T follicular helper cell (primary cell): ENCODE measurements at regions not wholly inside any gene's neighbourhood (a gene's known extent, or its start where the extent isn't known, plus 50 kb on each side); places are given as distances from the start of the nearest gene placed in this dataset.
"Not testable (repeated sequence)": the region's sequence is repeated elsewhere in the genome, so short reads cannot be mapped to it uniquely, and the experiment has no call there.

ENCODE experiments used
- DNase-seq: peaks from one replicate; pipeline ENCODE4 v3.0.0-alpha.2; 2020; ENCODE audit warnings: low read depth

DNA sequence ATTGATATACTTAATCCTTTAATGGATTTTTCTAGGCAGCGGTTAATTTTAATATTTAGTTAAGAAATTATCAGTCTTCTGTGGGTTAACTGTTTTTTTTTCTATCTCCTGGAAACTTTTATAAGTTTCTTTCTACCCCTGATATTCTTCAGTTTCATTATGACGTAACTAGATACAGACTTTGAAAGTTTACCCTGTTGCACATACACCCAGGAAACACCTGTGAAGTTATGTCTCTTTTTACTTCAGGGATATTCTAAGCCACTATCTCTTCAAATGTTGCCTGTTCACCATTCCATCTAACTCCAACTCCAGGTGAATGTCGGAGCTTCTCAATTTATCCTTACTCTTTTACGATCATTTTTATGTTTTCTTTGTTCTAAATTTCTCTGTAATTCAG lies 329.0 kb downstream of the ICE1 start:
- no peak for DNase-seq

DNA sequence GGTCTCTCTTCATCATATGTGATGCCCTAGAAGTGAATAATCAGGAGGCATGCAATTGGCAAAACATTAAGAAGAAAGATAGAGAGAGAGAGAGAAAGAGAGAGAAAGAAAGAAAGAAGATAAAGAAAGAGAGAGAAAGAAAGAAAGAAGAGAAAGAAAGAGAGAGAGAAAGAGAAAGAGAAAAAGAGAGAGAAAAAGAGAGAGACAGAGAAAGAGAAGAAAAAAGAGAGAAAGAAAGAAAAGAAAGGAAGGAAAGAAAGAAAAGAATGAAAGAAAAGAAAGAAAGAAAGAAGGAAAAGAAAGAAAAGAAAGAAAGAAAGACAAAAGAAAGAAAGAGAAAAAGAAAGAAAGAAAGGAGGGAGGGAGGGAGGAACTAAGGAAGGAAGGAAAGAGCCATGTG lies 318.9 kb downstream of the ICE1 start:
- no peak for DNase-seq

DNA sequence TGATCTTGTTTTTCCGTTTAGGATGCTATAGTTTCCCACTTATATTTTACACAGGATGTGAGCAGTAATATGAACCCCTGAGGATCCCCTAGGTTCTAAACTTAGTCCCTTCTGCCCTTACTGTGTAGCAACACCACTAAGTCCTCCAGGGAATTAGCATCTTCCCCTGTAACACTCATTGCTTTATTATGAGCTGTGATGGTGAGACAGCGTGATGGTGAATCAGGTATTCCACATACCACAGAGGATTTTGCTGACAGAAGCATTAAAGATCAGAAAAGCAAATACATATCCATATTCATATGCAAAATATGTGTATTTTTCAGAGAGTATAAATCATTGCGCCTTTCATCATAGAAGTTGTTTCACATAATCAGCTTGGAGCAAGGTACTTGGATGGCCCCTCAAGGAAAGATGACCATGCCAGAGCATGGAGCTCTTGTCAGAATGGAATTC lies 317.0 kb downstream of the ICE1 start:
- DNase-seq = no peak

DNA sequence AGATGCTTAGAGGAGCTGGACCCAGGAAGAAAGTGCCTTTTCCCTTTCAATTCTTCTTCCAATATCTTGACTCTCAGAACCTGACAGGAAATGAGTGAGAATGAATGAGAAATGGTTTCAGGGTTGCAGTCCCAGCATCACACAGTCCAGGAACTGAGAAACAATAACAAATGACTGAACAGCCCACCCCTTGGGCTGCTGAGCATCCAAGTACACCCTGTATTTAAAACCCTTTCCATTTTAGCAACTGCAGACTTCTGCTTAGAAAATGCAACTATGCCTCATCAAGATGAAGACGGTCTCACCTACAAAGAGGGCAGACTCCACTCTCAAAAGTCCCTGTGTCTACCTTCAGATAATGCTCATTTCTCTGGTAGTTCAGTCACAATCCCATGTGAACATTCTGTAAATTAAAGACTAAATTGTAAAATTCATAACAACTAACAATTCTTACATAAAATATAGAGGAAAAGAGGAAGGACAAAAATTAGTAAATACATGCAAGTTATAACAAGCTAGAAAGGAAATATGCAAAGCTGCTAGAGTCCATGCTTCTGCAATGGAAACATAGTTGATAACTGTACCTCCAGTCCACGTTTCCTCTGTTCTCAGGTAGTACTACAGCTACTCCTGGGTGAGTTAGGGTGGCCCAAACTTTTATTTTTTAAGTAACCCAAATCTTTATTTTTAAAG lies 316.5 kb downstream of the ICE1 start:
- DNase-seq = no peak

DNA sequence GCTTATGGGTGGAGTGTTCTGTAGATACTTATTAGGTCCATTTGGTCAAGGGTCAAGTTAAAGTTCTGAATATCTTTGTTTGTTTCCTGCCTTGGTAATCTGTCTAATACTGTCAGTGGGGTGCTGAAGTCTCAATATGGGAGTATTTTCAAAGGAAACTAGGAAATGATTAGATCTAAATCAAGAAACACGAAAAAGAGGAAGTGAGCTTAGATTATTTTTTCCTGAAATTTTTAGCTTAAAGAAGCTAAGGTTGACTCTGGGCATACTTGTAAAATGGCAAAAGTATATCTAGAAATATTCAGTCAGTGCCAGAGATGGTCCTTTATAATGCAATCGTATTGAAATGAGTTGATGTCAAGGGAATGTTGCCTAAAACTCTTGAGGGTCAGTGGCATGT lies 313.5 kb downstream of the ICE1 start:
- no peak for DNase-seq

DNA sequence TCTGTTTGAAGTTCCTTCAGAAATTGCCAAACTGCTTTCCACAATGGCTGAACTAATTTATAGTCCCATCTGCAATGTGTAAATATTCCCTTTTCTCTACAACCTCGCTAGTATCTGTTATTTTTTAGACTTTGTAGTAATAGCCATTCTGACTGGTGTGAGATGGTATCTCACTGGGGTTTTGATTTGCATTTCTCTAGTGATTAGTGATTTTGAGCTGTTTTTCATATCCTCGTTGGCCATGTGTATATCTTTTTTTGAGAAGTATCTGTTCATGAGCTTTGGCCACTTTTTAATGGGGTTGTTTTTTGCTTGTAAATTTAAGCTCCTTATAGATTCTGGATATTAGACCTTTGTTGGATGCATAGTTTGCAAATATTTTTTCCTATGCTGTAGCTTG lies 310.6 kb downstream of the ICE1 start:
- DNase-seq = not testable (repeated sequence)

DNA sequence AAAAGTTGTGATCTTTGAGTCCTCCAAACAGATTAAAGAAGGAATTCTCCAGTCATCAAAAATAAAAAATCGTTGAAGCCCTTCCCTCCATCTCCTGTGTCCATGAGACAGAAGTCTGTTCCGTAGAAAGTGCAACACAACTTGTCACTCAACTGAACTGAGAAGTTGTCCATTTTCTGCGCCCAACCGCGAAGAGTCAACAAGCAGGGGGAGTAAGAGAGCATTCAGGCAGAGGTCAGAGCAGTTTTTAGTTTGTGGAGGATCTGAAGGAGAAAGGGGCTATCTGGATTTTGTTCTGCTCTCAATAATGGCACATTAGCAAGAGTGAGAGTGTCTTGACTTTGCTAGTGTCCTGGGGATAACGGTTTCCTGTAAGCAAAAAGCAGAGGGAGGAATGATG lies 303.9 kb downstream of the ICE1 start:
- DNase-seq = no peak

DNA sequence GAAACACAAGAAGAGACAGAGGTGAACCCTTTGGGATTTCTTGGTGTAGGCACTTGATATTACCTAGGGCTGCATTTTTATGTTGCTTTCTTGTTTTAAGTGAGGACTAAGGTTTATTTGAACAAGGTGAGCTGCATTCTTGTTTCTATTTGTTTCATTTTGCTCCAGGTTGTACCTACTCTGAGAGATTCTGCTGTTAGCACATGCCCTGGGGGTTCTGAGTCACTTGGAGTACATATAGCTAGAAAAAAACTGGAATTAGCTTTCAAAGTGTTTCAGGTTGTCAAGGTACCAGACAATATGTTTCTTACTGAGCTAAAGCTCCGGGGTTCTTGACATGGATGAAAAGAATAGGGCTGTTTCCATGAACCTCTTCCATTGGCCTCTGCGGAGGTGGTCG lies 299.4 kb downstream of the ICE1 start:
- DNase-seq = no peak

DNA sequence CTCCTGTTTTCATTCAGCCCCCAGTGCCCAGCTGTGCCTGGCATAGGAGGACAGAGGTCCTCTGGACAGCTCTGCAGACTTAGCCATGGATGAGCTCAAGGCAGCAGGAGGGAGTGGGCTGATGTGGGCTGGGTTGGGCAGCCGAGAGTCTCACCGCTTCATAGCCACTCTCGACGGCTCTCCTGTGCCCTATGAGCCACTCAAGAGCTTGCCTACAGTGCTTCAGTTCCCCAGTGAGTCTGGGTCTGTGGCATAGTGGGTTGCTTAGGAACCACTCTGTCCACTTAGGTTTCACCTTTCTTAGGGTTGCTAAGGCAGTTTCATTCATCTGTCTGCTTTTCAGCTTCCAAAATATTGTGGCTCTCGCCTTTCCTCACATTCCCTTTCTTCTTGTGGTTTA lies 296.8 kb downstream of the ICE1 start:
- DNase-seq = no peak

DNA sequence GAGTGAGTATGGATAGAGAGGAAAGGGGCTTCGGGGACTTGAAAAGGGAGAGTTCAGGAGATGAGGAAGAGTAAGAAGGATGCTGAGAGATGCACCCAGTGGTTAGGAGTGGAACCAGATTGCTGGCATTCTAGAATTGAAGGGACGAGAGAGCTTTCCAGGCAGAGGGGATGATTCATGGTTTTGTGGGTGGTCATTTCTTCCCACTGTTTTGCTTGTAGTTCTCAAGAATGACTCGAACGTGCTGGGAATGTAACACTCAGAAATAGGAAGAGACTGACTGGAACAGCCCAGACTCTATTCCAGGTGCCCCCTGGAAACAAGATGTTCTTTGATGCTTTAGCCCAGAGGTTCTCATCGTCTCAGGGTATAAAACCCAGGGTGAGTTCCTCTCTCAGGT lies 294.2 kb downstream of the ICE1 start:
- DNase-seq = no peak

DNA sequence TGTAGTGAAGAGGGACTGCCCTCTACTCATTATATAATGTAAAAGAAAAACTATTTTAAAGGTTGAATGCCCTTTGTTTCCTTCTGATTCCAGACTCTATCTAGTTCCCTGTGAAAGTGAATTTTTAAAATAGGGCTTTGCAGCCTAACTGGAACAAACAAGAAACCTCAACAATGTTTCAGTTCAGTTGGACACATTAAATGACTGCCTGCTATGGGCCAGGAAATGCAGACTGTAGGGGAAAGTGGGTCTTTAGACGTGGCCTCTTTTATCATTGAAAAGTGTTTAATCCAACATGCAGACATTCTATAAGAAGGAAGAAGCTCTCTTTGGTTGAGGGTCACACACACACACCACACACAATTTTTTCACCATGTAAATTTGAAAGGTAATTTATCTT lies 289.1 kb downstream of the ICE1 start:
- no peak for DNase-seq

DNA sequence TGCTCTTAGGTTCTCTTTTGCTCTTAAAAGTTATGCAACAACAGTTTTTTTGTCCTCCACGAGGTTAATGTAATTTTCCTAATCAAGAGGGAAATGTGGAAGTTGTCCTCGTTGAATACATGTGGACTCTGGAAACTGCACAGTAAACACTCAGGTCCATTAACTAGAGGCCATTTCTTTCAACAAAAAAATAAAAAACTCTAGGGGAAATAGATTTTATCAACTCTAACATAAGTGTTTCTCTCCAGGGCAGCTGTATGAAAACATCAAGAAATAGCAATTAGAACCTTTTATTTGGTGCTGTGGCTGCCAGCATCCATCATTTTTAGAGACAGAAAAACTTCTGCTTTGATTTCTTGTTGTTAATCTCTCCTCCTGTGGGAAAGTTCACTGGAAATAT lies 288.6 kb downstream of the ICE1 start:
- no peak for DNase-seq

DNA sequence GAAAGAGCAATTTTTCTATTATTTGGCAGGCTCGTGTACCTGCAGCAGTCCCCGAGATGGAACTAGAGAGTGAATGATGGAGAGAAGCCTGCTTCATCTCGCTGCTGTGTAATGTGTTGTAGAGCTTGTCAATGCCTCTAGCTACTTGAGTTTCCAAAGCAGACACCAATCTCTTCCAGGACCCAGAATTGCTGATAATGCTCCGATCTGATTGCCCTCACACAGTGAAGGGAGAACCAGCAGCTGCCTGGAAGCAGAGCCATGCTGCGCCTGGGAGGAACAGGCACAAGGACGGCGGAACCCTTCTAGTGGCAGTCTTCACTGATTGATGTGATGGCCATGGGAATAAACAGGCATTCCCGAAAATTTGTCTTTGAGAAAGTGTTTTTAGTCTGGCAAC lies 288.0 kb downstream of the ICE1 start:
- DNase-seq = no peak

DNA sequence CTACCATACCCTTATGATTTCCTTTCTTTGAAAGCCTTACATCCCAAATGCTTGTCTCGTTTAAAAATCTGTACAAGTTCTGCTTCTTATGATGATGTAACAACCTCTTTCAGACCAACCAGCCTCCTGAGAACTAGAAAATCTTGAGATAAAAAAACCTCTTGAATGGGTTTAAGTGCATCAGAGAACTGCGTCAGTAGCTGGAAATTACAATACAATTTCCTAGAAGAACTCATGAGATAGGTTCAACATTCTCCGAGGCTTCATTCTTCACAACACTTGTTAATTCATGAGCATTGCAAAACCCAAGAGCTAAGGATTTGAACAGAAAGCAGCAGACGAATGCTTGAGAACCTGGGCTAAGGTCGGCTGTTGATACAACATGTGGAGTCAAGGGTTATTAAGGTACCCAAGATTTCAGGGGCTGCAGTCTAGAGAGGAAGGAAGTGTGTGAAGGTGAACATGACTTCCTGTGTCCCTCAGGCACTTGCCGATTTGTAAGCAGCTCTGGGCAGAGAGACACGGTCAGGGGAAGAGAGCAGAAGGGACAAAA lies 286.0 kb downstream of the ICE1 start:
- DNase-seq = no peak

DNA sequence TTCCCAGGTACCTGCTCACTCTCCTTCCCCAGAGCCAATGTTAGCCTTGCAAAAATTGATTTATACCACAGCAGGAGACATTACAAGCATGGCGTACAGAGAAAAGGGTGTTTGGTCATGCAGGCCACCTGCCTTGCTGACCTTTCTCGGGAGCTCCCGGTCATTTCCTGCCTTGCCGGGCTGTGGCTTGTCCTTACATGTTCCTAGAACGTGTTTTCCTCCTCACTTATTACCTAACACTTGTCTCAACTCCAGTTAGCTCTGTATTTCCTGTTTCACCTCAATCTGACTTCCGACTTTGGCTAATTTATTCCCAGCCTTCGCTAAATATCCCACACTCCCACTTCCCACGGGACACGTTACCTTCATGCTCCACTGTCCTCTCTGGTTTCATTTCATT lies 282.5 kb downstream of the ICE1 start:
- DNase-seq = no peak

DNA sequence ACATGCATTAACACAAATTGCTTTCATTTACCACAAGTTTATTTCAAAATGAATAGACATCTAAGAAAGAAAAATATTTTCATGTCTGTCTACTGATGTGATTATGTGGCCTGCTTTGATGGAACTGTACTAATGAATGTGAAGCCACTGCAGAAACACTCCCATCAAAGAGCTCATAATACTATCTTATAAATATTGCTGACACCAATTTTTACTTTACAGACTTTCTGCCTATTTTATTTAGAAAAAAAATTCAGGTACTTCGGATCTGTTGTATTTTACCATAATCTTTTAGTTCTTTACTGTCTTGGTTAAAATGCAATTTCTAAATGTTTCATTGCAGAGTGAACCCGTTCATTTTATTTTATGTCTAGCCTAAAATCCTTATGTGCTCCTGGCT lies 281.9 kb downstream of the ICE1 start:
- no peak for DNase-seq

DNA sequence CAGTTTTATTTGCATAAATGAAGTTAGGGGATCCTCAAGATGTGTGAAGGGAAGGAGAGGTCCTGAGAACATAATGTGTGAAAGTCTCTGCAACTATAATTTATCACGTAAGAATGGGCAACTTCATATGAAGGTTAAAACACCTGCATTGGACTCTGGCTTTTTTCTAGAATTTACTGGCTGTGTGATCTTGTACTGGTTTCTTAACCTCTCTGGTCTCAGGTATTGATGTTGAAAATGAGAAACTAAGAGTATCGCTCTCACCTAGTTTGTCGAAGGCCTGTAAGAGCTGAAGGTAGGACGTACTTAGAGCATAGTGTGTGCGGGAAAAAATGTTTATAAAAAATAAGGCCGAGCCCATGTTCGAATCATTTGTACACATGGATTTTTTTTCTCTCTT lies 280.5 kb downstream of the ICE1 start:
- no peak for DNase-seq

DNA sequence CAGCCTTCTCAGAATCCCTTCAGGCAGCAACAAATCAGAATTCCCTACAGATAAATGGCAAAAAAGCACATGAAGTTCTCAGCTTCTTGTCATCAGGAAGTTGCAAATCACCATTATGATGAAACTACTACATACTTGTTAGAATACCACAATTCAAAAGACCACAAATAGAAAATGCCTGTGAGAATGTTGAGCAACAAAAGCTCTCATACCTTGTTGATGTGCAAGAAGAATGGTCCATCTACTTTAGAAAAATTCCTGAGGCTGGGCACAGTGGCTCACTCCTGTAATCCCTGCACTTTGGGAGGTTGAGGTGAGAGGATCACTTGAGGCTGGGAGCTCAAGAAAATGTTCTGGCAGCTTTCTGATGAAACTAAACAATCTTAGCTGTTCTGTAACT lies 278.1 kb downstream of the ICE1 start:
- no peak for DNase-seq

DNA sequence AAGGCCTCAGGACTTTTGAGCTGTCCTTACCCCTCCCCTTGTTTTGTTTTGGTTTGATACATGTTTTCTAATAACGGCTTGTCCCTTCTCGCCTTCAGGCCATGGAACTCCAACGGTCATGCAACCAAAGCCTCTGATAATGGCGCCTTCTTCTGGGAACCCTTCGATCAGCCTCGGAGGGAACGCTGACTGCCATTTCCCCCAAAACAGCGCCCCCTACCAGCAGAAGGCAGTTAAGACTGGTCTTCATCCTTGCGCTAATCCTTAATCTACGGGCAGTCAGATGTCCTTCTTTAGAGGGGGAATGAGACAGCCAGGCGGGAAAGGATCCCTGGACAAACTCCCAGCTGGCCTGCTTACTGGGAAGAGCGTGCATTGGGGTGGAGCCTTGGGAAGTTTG lies 276.6 kb downstream of the ICE1 start:
- no peak for DNase-seq

DNA sequence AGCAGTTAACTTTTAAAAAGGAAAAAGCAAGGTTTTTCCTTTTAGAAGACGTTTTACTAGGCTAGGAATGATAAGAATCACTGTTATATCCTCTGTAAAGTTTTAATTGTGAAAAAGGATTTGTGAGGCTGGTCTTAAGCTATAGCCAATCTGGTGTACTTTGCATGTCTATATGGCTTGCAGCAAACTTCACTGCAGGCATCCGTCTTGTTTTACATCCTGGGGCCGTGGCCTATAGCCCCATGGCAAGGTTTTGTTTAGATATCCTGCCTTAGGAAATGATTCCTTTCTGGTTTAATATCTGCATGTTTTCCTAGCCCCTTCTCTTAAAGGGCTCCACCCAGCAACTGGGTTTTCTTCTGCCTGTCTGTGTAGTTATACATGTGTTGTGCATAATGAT lies 272.8 kb downstream of the ICE1 start:
- no peak for DNase-seq

DNA sequence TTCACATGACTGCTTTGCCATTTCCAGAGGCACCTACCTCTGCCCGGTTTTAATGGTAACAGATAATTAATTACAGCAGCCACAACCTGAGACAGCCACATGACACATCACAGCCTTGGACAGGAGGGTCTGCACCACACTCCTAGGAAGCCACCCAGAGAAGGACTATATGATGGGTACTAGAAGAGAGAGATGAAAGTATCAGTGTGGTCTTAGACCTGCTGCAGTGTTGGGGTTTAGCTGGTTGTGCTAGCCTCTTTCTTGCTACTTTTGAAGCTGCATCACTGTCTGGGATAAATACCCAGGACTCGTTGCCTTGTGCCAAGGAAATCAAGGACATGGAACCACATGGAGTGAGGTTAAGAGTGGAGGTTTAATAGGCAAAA lies 266.4 kb downstream of the ICE1 start:
- no peak for DNase-seq

DNA sequence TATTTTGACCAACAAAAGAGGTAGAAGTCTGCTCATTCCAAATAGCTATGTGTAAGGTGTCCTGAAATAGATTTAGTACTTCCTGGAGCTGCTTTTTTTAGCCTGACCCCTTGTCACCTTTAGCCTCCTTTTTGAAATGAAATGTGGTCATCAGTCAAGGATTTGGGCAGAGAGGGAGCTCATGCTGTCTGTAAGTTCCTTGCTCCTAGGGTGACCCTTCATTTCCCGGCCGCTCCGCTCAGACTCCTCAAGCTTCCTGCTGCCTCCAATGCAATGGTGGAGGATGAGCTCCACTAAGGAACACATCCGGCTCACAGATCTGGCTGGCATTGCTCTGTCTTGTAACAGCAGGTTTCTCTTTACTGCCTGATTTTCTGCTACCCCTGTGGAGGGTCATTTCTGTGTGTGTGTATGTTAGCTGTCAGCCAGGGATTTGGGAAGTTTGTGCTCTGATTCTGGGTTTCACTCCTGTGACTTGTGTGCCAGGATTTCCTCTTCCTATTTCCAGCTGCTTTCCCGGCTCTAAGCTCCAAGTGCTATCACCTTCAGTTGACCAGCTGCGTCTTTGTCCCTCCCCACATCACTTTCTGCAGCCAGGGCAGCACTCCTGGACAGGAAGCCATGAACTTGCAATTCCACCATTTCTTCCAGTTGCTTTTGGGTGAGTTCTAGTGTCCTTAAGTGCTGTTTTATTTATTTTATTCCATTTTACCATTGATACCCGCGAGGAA lies 265.9 kb downstream of the ICE1 start:
- DNase-seq = no peak

DNA sequence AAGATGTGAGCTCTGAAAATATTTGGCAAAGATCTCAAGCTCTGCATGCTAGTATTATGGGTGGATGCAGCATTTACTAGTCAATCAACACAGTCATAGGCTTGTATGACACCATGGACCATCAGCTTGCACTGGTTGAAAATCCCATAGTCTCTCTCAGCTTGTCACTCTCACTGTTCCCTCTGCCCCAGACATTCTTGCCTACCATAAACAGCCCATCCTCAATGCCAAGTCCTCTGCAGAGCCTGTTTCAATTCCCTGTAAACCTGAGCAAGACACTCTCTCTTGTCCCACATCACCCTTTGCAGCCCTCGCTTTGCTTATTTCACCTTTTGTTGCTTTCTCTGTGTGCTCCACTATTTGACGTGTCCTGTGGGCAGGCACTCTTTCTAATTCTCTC lies 264.6 kb downstream of the ICE1 start:
- DNase-seq = no peak

DNA sequence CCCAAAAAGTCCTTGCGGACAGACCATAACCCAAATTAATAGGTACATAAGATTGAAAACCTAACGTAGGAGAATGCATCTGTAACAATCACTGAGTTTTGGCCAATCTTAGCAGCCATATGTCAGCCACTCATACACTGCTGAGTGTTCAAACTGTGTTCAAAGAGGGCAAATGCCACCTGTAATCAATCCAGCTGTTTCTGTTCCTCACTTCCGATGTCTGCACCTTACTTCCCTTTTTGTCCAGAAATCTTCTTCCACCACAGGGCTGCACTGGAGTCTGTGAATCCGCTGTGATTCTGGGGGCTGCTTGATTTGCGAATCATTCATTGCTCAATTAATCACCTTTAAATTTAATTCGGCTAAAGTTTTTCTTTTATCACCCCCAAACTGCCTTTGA lies 263.9 kb downstream of the ICE1 start:
- DNase-seq = no peak
